Mesothelial cell of epicardium (in vitro differentiated cells): ENCODE measurements at regions not wholly inside any gene's neighbourhood (a gene's known extent, or its start where the extent isn't known, plus 50 kb on each side); places are given as distances from the start of the nearest gene placed in this dataset.

Experiments used
- DNase-seq, 2 experiments: peaks; one replicate each; pipeline ENCODE4 v3.0.0; 2021; ENCODE audit warnings: low spot score in 2 of 2; ENCODE audit not compliant: unreplicated experiment in 2 of 2
- H3K27ac Mint-ChIP-seq: 2 replicates; pipeline ENCODE4 v1.8.0; 2021; ENCODE audit warnings: mixed read lengths
- H3K27me3 Mint-ChIP-seq: 2 replicates; pipeline ENCODE4 v1.8.0; 2021; ENCODE audit warnings: low read depth, mixed read lengths
- H3K36me3 Mint-ChIP-seq: 2 replicates; pipeline ENCODE4 v1.8.0; 2021; ENCODE audit warnings: mixed read lengths
- H3K4me1 Mint-ChIP-seq: 2 replicates; pipeline ENCODE4 v1.8.0; 2021; ENCODE audit warnings: mixed read lengths
- H3K4me3 Mint-ChIP-seq: 2 replicates; pipeline ENCODE4 v1.8.0; 2021; ENCODE audit warnings: mild to moderate bottlenecking, moderate library complexity, mixed read lengths
- H3K9me3 Mint-ChIP-seq: 2 replicates; pipeline ENCODE4 v1.8.0; 2021; ENCODE audit warnings: mixed read lengths
- CTCF ChIP-seq: fragments of 200-600 bp; sonication (generic); IDR thresholded peaks from one replicate; pipeline ENCODE4 v1.5.0; 2021; ENCODE audit warnings: antibody characterized with exemption; ENCODE audit not compliant: unreplicated experiment

GRCh38 chr2:19685731-19686130 lies 216.1 kb downstream of the TTC32 start:
- H3K9me3 Mint-ChIP-seq = no peaks in the 10 kb centered on the region
- H3K4me3 Mint-ChIP-seq = no peak overlapping the region
- no peak for DNase-seq
- TF ChIP-seq CTCF = no peak
- H3K27me3 Mint-ChIP-seq = peaks cover 4% of the 10 kb centered on the region
- no peaks in the 10 kb centered on the region for H3K4me1 Mint-ChIP-seq
- no peaks in the 10 kb centered on the region for H3K36me3 Mint-ChIP-seq
- no peak overlapping the region for H3K27ac Mint-ChIP-seq

GRCh38 chr2:19684516-19684915 lies 217.3 kb downstream of the TTC32 start:
- no peak overlapping the region for H3K4me3 Mint-ChIP-seq
- no peak for TF ChIP-seq CTCF
- no peaks in the 10 kb centered on the region for H3K36me3 Mint-ChIP-seq
- H3K27ac Mint-ChIP-seq = no peak overlapping the region
- H3K27me3 Mint-ChIP-seq = peaks cover 2% of the 10 kb centered on the region
- H3K4me1 Mint-ChIP-seq = no peaks in the 10 kb centered on the region
- H3K9me3 Mint-ChIP-seq = no peaks in the 10 kb centered on the region
- no peak for DNase-seq

GRCh38 chr2:19683556-19683955 lies 218.2 kb downstream of the TTC32 start:
- no peak overlapping the region for H3K27ac Mint-ChIP-seq
- peaks cover 3% of the 10 kb centered on the region for H3K27me3 Mint-ChIP-seq
- no peak for TF ChIP-seq CTCF
- no peak overlapping the region for H3K4me3 Mint-ChIP-seq
- no peaks in the 10 kb centered on the region for H3K36me3 Mint-ChIP-seq
- H3K4me1 Mint-ChIP-seq = no peaks in the 10 kb centered on the region
- no peak for DNase-seq
- no peaks in the 10 kb centered on the region for H3K9me3 Mint-ChIP-seq

GRCh38 chr2:19682493-19682892 lies 219.3 kb downstream of the TTC32 start:
- DNase-seq = no peak
- no peaks in the 10 kb centered on the region for H3K9me3 Mint-ChIP-seq
- H3K27me3 Mint-ChIP-seq = peaks cover 11% of the 10 kb centered on the region
- no peaks in the 10 kb centered on the region for H3K36me3 Mint-ChIP-seq
- TF ChIP-seq CTCF = no peak
- no peak overlapping the region for H3K27ac Mint-ChIP-seq
- no peak overlapping the region for H3K4me3 Mint-ChIP-seq
- no peaks in the 10 kb centered on the region for H3K4me1 Mint-ChIP-seq

- H3K36me3 Mint-ChIP-seq = no peaks in the 10 kb centered on the region
- no peak overlapping the region for H3K4me3 Mint-ChIP-seq
- TF ChIP-seq CTCF = no peak
- DNase-seq = no peak
- H3K9me3 Mint-ChIP-seq = no peaks in the 10 kb centered on the region
- H3K4me1 Mint-ChIP-seq = peaks cover 28% of the 10 kb centered on the region
- H3K27ac Mint-ChIP-seq = no peak overlapping the region
- H3K27me3 Mint-ChIP-seq = peaks cover 23% of the 10 kb centered on the region
Measured at GRCh38 chr2:19677825-19678518, 223.8 kb downstream of the TTC32 start.
